Peyer's patch (tissue), 4 donors: ENCODE measurements at regions not wholly inside any gene's neighbourhood (a gene's known extent, or its start where the extent isn't known, plus 50 kb on each side); places are given as distances from the start of the nearest gene placed in this dataset.

Source experiments
- DNase-seq, 3 donors: peaks; one replicate each; pipeline ENCODE4 v3.0.0-alpha.2; 2017 to 2019
- H3K27ac ChIP-seq, 4 donors: fragments of 200-600 bp; sonication (generic); one replicate each; pipeline ENCODE4 v1.5.1; 2016 to 2019
- H3K27me3 ChIP-seq, 2 donors: fragments of 200-600 bp; sonication (generic); one replicate each; pipeline ENCODE4 v1.5.1; 2019
- H3K36me3 ChIP-seq, 3 donors: fragments of 200-600 bp; sonication (generic); one replicate each; pipeline ENCODE4 v1.5.1; 2016 to 2019
- H3K4me1 ChIP-seq, 4 donors: fragments of 200-600 bp; sonication (generic); one replicate each; pipeline ENCODE4 v1.5.1; 2016 to 2019
- H3K4me3 ChIP-seq, 4 donors: fragments of 200-600 bp; sonication (generic); 1 replicate in 3 of 4; 2 replicates in 1 of 4; pipeline ENCODE4 v1.5.1; 2016 to 2019; ENCODE audit warnings: mild to moderate bottlenecking in 1 of 4
- H3K9me3 ChIP-seq, 4 donors: fragments of 200-600 bp; sonication (generic); one replicate each; pipeline ENCODE4 v1.5.1; 2016 to 2019; ENCODE audit warnings: mild to moderate bottlenecking in 1 of 4
- CTCF ChIP-seq, 6 experiments: fragments of 450-650 bp in 4 of 6; fragments of 200-600 bp in 2 of 6; sonication (generic) in 1 of 6; IDR thresholded peaks; one replicate each; pipeline ENCODE4 v1.5.1; 2017 to 2019; ENCODE audit warnings: antibody characterized with exemption in 6 of 6, mild to moderate bottlenecking in 3 of 6, moderate library complexity in 1 of 6
- POLR2A ChIP-seq, 2 donors: fragments of 450-650 bp; IDR thresholded peaks; one replicate each; pipeline ENCODE4 v1.5.1; 2017; ENCODE audit warnings: antibody characterized with exemption in 2 of 2, mild to moderate bottlenecking in 2 of 2, moderate library complexity in 2 of 2

- H3K4me1 ChIP-seq, result no peaks in the 10 kb centered on the region
- H3K9me3 ChIP-seq, result no peaks in the 10 kb centered on the region
- no peaks in the 10 kb centered on the region for H3K36me3 ChIP-seq
- H3K4me3 ChIP-seq, result no peak overlapping the region
- no peak overlapping the region for H3K27ac ChIP-seq
- TF ChIP-seq POLR2A (IDR thresholded peaks at IDR 0.05) (no peak), CTCF (IDR thresholded peaks at IDR 0.05) (no peak)
- no peaks in the 10 kb centered on the region for H3K27me3 ChIP-seq
- DNase-seq, result no peak
Observed at GRCh38 chr10:58023341-58024073, 244.2 kb downstream of the IPMK start.

- DNase-seq, result no peak
- TF ChIP-seq CTCF (IDR thresholded peaks at IDR 0.05), result no peak
- no peak for TF ChIP-seq POLR2A (IDR thresholded peaks at IDR 0.05)
- Histone ChIP-seq H3K36me3 (no peaks in the 10 kb centered on the region), H3K27me3 (no peaks in the 10 kb centered on the region), H3K27ac (no peak overlapping the region), H3K4me3 (no peak overlapping the region), H3K4me1 (no peaks in the 10 kb centered on the region), H3K9me3 (no peaks in the 10 kb centered on the region)
Observed at GRCh38 chr10:58019863-58020537, 247.7 kb downstream of the IPMK start.

GRCh38 chr10:58017719-58018367, 249.9 kb downstream of the IPMK start:
- Histone ChIP-seq H3K27ac (no peak overlapping the region), H3K4me3 (no peak overlapping the region), H3K36me3 (no peaks in the 10 kb centered on the region), H3K4me1 (no peaks in the 10 kb centered on the region), H3K9me3 (no peaks in the 10 kb centered on the region), H3K27me3 (no peaks in the 10 kb centered on the region)
- no peak for DNase-seq
- no peak for TF ChIP-seq POLR2A (IDR thresholded peaks at IDR 0.05)
- TF ChIP-seq CTCF (IDR thresholded peaks at IDR 0.05), result no peak

GRCh38 chr10:58016614-58017013, 251.1 kb downstream of the IPMK start:
- Histone ChIP-seq H3K9me3 (no peaks in the 10 kb centered on the region), H3K4me3 (no peak overlapping the region), H3K27me3 (no peaks in the 10 kb centered on the region), H3K4me1 (no peaks in the 10 kb centered on the region), H3K27ac (no peak overlapping the region), H3K36me3 (no peaks in the 10 kb centered on the region)
- DNase-seq, result no peak
- TF ChIP-seq CTCF (IDR thresholded peaks at IDR 0.05), result no peak
- TF ChIP-seq POLR2A (IDR thresholded peaks at IDR 0.05), result no peak

GRCh38 chr10:58014436-58014835, 253.3 kb downstream of the IPMK start:
- Histone ChIP-seq H3K4me3 (no peak overlapping the region), H3K27ac (no peak overlapping the region), H3K4me1 (no peaks in the 10 kb centered on the region), H3K27me3 (no peaks in the 10 kb centered on the region), H3K36me3 (no peaks in the 10 kb centered on the region), H3K9me3 (no peaks in the 10 kb centered on the region)
- DNase-seq, result no peak
- TF ChIP-seq CTCF (IDR thresholded peaks at IDR 0.05), result no peak
- TF ChIP-seq POLR2A (IDR thresholded peaks at IDR 0.05), result no peak
